HCT116 (cell line): ENCODE measurements at regions not wholly inside any gene's neighbourhood (a gene's known extent, or its start where the extent isn't known, plus 50 kb on each side); places are given as distances from the start of the nearest gene placed in this dataset.

Experiments used
- ATAC-seq: fragments of 200-7000 bp; cut with Tn5 transposase; 2 replicates; pipeline ENCODE4 v1.9.1; 2020; ENCODE audit warnings: mild to moderate bottlenecking, moderate library complexity
- BruUV-seq: library from RNA; stranded (reverse); fragments of 400-500 nt; replicated peaks from 2 replicates; lab custom pipeline; 2021; lab: Mats Ljungman, UMichigan
- CTCF ChIA-PET: fragments of 300-600 bp; sonication (Branson Sonifier 250); formaldehyde crosslinking; loops from one replicate; lab custom pipeline; 2021; ENCODE audit warnings: antibody characterized with exemption; lab: Charles Lee
- POLR2A ChIA-PET: fragments of 300-600, 350-600 bp; sonication (Branson Sonifier 250); formaldehyde crosslinking; loops from one replicate; lab custom pipeline; 2021; ENCODE audit warnings: antibody characterized with exemption; lab: Charles Lee
- RAD21 ChIA-PET, 2 experiments: fragments of 300-600 bp; sonication (Branson Sonifier 250); formaldehyde crosslinking; loops; one replicate each; lab custom pipeline; 2023; ENCODE audit warnings: low total read pairs in 2 of 2; ENCODE audit not compliant: uncharacterized antibody in 2 of 2, unreplicated experiment in 2 of 2, low non-redundant PET in 1 of 2; lab: Charles Lee
- DNase-seq: peaks from one replicate; pipeline ENCODE4 v3.0.0-alpha.2; 2010; ENCODE audit warnings: low read depth, low spot score
- H2AFZ ChIP-seq: fragments of 200-600 bp; shearing (Covaris generic), sonication (generic); 2 replicates; pipeline ENCODE4 v1.6.1; 2017; ENCODE audit warnings: low read depth, mixed run types, mixed read lengths, antibody characterized with exemption, low read length; ENCODE audit not compliant: poor library complexity, severe bottlenecking
- H3K27ac ChIP-seq: 2 replicates; pipeline ENCODE4 v1.5.1; 2012; ENCODE audit warnings: low read depth, low read length
- H3K27me3 ChIP-seq: fragments of 200-600 bp; sonication (generic); 2 replicates; pipeline ENCODE4 v1.6.1; 2016; ENCODE audit warnings: mixed run types, low read length, mixed read lengths; ENCODE audit not compliant: insufficient read depth
- H3K36me3 ChIP-seq, 2 experiments: fragments of 200-500 bp in 1 of 2; fragments of 200-600 bp in 1 of 2; sonication (Bioruptor generic) in 1 of 2; sonication (generic) in 1 of 2; 2 replicates each; pipeline versions ENCODE4 v1.5.1 to v1.6.1; 2014 to 2016; ENCODE audit warnings: low read length in 2 of 2, inconsistent platforms in 1 of 2, mixed read lengths in 1 of 2, mixed run types in 1 of 2; ENCODE audit not compliant: insufficient read depth in 2 of 2, control insufficient read depth in 1 of 2
- H3K4me1 ChIP-seq, 2 experiments: fragments of 200-600 bp in 1 of 2; sonication (generic) in 1 of 2; 2 replicates each; pipeline versions ENCODE4 v1.5.1 to v1.6.1; 2012 to 2017; ENCODE audit warnings: low read length in 2 of 2, inconsistent platforms in 1 of 2, mild to moderate bottlenecking in 1 of 2, mixed read lengths in 1 of 2, mixed run types in 1 of 2, moderate library complexity in 1 of 2; ENCODE audit not compliant: insufficient read depth in 2 of 2, control insufficient read depth in 1 of 2
- H3K4me2 ChIP-seq: fragments of 200-600 bp; sonication (generic); 2 replicates; pipeline ENCODE4 v1.6.1; 2017; ENCODE audit warnings: mixed run types, low read length, mixed read lengths
- H3K4me3 ChIP-seq, 2 experiments: fragments of 200-600 bp in 1 of 2; sonication (generic) in 1 of 2; replicated peaks in 1 of 2; 2 replicates each; pipeline ENCODE4 v1.5.1; 2011 to 2016; ENCODE audit warnings: low read length in 2 of 2, control low read depth in 1 of 2, low read depth in 1 of 2, mild to moderate bottlenecking in 1 of 2, mixed read lengths in 1 of 2, mixed run types in 1 of 2
- H3K79me2 ChIP-seq: fragments of 200-600 bp; sonication (generic); 2 replicates; pipeline ENCODE4 v1.6.1; 2017; ENCODE audit warnings: mild to moderate bottlenecking, mixed run types, low read length, moderate library complexity, mixed read lengths; ENCODE audit not compliant: insufficient read depth
- H3K9ac ChIP-seq: fragments of 200-600 bp; sonication (generic); 2 replicates; pipeline ENCODE4 v1.6.1; 2016; ENCODE audit warnings: low read length, mixed read lengths
- H3K9me2 ChIP-seq: fragments of 200-600 bp; sonication (generic), shearing (Covaris generic); 2 replicates; pipeline ENCODE4 v1.6.1; 2017; ENCODE audit warnings: mixed run types, mild to moderate bottlenecking, moderate library complexity; ENCODE audit not compliant: insufficient read depth
- H3K9me3 ChIP-seq, 2 experiments: fragments of 200-500 bp in 1 of 2; fragments of 200-600 bp in 1 of 2; sonication (Bioruptor generic) in 1 of 2; sonication (generic) in 1 of 2; 2 replicates each; pipeline ENCODE4 v1.6.1; 2014 to 2017; ENCODE audit warnings: low read length in 2 of 2, mixed read lengths in 2 of 2, inconsistent platforms in 1 of 2, low read depth in 1 of 2, mild to moderate bottlenecking in 1 of 2, mixed run types in 1 of 2, moderate library complexity in 1 of 2; ENCODE audit not compliant: control insufficient read depth in 1 of 2, insufficient read depth in 1 of 2
- H4K20me1 ChIP-seq: fragments of 200-600 bp; sonication (generic), shearing (Covaris generic); 2 replicates; pipeline ENCODE4 v1.6.1; 2017; ENCODE audit warnings: mixed run types, mild to moderate bottlenecking, moderate library complexity; ENCODE audit not compliant: insufficient read depth
- CBX3 ChIP-seq: IDR thresholded peaks from 2 replicates; pipeline ENCODE4 v1.6.1; 2012; ENCODE audit warnings: low read depth
- CEBPB ChIP-seq: IDR thresholded peaks from 2 replicates; pipeline ENCODE4 v1.6.1; 2012; ENCODE audit warnings: low read depth
- EGR1 ChIP-seq: IDR thresholded peaks from 2 replicates; pipeline ENCODE4 v1.6.1; 2012; ENCODE audit warnings: low read depth
- ELF1 ChIP-seq: IDR thresholded peaks from 2 replicates; pipeline ENCODE4 v1.6.1; 2012; ENCODE audit warnings: low read depth, borderline replicate concordance
- EZH2 ChIP-seq: fragments of 200-600 bp; sonication (generic); IDR thresholded peaks from 2 replicates; pipeline ENCODE4 v1.6.1; 2017; ENCODE audit warnings: antibody characterized with exemption, mixed run types
- FOSL1 ChIP-seq: IDR thresholded peaks from 2 replicates; pipeline ENCODE4 v1.6.1; 2012; ENCODE audit warnings: low read depth
- POLR2A ChIP-seq: IDR thresholded peaks from 2 replicates; pipeline ENCODE4 v1.7.0; 2011; ENCODE audit warnings: borderline replicate concordance; ENCODE audit not compliant: insufficient read depth, insufficient read length; ENCODE audit errors: extremely low read depth
- RAD21 ChIP-seq: IDR thresholded peaks from 2 replicates; pipeline ENCODE4 v1.6.1; 2012; ENCODE audit warnings: low read depth, mild to moderate bottlenecking
- SIN3A ChIP-seq: IDR thresholded peaks from 2 replicates; pipeline ENCODE4 v1.6.1; 2012; ENCODE audit warnings: low read depth
- SP1 ChIP-seq: IDR thresholded peaks from 2 replicates; pipeline ENCODE4 v1.6.1; 2012; ENCODE audit warnings: low read depth
- SRF ChIP-seq: IDR thresholded peaks from 2 replicates; pipeline ENCODE4 v1.6.1; 2012; ENCODE audit warnings: low read depth
- TCF7L2 ChIP-seq: IDR thresholded peaks from 2 replicates; pipeline ENCODE4 v1.7.0; 2011; ENCODE audit warnings: borderline replicate concordance, inconsistent platforms; ENCODE audit not compliant: insufficient read depth, insufficient read length; ENCODE audit errors: extremely low read depth
- YY1 ChIP-seq: IDR thresholded peaks from 2 replicates; pipeline ENCODE4 v1.6.1; 2011; ENCODE audit warnings: low read length, low read depth, moderate library complexity, mild to moderate bottlenecking; ENCODE audit not compliant: insufficient replicate concordance; ENCODE audit errors: extremely low read depth
- ZFX ChIP-seq: fragments of 450-650 bp; IDR thresholded peaks from 2 replicates; pipeline ENCODE4 v1.6.1; 2017
- intact Hi-C: fragments of 100-400 bp; cut with micrococcal nuclease; formaldehyde crosslinking; loops from 2 replicates; pipeline ENCODE4 v1.10.0; 2022
- TF ChIP-seq, protein P1 (sequence below): IDR thresholded peaks from 2 replicates; pipeline ENCODE4 v1.6.1; 2012
- TF ChIP-seq, protein P2 (sequence below): IDR thresholded peaks from 2 replicates; pipeline ENCODE4 v1.6.1; 2011; ENCODE audit warnings: mild to moderate bottlenecking, low read length, moderate library complexity; ENCODE audit not compliant: insufficient replicate concordance; ENCODE audit errors: extremely low read depth
- TF ChIP-seq, protein P3 (sequence below), 3 experiments: fragments of 200-600 bp in 1 of 3; sonication (generic) in 1 of 3; IDR thresholded peaks in 2 of 3; conservative IDR thresholded peaks in 1 of 3; 2 replicates each; pipeline ENCODE4 v1.5.1; 2012 to 2017; ENCODE audit warnings: low read depth in 2 of 3, low read length in 2 of 3, antibody characterized with exemption in 1 of 3, borderline replicate concordance in 1 of 3, control low read depth in 1 of 3, mild to moderate bottlenecking in 1 of 3, mixed read lengths in 1 of 3, mixed run types in 1 of 3, moderate library complexity in 1 of 3; ENCODE audit not compliant: insufficient read depth in 1 of 3

DNA sequence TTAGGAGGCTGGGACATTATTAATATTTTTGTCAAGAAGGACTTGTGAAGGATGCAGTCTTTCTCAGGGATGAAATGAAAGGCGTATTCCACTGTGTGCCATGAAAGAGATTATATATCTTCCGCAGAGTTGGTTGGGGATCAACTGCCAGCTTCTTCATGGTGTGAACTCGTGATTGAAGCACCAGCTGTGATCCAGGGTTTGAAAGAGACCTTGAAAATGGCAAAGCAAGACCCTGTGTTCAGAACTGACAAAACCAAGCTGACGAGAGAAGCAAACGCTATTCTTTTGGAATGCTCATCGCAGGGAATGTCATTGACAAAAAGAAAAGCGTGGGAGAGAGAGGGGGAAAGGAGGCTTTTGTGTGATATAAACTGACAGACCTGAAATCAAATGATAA, 263.9 kb upstream of the ZNF608 start:
- Histone ChIP-seq H3K4me2 (no peak overlapping the region), H3K4me3 (no peak overlapping the region), H3K4me1 (no peaks in the 10 kb centered on the region), H3K9ac (no peak overlapping the region), H3K79me2 (no peaks in the 10 kb centered on the region), H3K9me2 (no peaks in the 10 kb centered on the region), H3K27ac (no peak overlapping the region), H3K27me3 (no peaks in the 10 kb centered on the region), H2AFZ (no peak overlapping the region), H3K9me3 (no peaks in the 10 kb centered on the region), H4K20me1 (no peaks in the 10 kb centered on the region), H3K36me3 (no peaks in the 10 kb centered on the region)
- BruUV-seq = no TSS peak
- ChIA-PET RAD21 (no interaction called here), POLR2A (no interaction called here), CTCF (no interaction called here)
- ATAC-seq (no peak), DNase-seq (no peak)
- intact Hi-C loops = no loop called here
- no peak for TF ChIP-seq YY1
- no peak for TF ChIP-seq SIN3A
- no peak for TF ChIP-seq CBX3
- TF ChIP-seq, protein P1, sequence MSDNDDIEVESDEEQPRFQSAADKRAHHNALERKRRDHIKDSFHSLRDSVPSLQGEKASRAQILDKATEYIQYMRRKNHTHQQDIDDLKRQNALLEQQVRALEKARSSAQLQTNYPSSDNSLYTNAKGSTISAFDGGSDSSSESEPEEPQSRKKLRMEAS = no peak
- TF ChIP-seq, protein P2, sequence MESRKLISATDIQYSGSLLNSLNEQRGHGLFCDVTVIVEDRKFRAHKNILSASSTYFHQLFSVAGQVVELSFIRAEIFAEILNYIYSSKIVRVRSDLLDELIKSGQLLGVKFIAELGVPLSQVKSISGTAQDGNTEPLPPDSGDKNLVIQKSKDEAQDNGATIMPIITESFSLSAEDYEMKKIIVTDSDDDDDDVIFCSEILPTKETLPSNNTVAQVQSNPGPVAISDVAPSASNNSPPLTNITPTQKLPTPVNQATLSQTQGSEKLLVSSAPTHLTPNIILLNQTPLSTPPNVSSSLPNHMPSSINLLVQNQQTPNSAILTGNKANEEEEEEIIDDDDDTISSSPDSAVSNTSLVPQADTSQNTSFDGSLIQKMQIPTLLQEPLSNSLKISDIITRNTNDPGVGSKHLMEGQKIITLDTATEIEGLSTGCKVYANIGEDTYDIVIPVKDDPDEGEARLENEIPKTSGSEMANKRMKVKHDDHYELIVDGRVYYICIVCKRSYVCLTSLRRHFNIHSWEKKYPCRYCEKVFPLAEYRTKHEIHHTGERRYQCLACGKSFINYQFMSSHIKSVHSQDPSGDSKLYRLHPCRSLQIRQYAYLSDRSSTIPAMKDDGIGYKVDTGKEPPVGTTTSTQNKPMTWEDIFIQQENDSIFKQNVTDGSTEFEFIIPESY = no peak
- no peak for TF ChIP-seq TCF7L2
- no peak for TF ChIP-seq FOSL1
- no peak for TF ChIP-seq ELF1
- TF ChIP-seq, protein P3, sequence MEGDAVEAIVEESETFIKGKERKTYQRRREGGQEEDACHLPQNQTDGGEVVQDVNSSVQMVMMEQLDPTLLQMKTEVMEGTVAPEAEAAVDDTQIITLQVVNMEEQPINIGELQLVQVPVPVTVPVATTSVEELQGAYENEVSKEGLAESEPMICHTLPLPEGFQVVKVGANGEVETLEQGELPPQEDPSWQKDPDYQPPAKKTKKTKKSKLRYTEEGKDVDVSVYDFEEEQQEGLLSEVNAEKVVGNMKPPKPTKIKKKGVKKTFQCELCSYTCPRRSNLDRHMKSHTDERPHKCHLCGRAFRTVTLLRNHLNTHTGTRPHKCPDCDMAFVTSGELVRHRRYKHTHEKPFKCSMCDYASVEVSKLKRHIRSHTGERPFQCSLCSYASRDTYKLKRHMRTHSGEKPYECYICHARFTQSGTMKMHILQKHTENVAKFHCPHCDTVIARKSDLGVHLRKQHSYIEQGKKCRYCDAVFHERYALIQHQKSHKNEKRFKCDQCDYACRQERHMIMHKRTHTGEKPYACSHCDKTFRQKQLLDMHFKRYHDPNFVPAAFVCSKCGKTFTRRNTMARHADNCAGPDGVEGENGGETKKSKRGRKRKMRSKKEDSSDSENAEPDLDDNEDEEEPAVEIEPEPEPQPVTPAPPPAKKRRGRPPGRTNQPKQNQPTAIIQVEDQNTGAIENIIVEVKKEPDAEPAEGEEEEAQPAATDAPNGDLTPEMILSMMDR (IDR thresholded peaks at IDR 0.05 in 2 of 3, conservative IDR thresholded peaks at IDR 0.05 in 1 of 3; ENCODE audit: borderline replicate concordance in 1 of 3, insufficient read depth in 1 of 3, low read depth in 2 of 3, low read length in 2 of 3) = no peak
- TF ChIP-seq EZH2 = no peak
- TF ChIP-seq POLR2A = no peak
- TF ChIP-seq SP1 = no peak
- no peak for TF ChIP-seq EGR1
- TF ChIP-seq RAD21 = no peak
- TF ChIP-seq CEBPB = no peak
- TF ChIP-seq ZFX = no peak
- TF ChIP-seq SRF = no peak
